ENCODE measurements at regions not wholly inside any gene's neighbourhood (a gene's known extent, or its start where the extent isn't known, plus 50 kb on each side); places are given as distances from the start of the nearest gene placed in this dataset.
"Not testable (repeated sequence)": the region's sequence is repeated elsewhere in the genome, so short reads cannot be mapped to it uniquely, and the experiment has no call there.

DNA sequence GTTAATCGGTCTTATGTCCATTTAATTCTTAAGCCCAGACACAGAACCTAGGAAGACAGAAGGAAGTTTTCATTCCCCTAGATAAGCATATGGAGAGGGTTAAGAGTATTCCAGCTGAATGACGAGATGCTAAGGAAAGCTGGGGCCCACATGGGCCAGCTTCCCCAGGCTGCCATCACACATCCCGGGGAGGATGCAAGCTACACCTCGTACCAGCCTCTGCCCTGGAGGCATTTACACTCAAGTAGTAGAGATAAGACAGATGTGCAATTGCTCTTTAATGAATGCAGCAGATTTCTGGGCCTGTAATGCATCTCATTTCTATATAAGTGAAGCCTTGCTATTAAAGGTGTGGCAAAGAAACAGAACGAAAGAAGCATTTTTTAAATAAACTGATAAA, 144.5 kb downstream of the MEX3B start:
- DNase-seq (ENCODE audit: low read depth in 2 of 3, low spot score in 2 of 3) = no peak

DNA sequence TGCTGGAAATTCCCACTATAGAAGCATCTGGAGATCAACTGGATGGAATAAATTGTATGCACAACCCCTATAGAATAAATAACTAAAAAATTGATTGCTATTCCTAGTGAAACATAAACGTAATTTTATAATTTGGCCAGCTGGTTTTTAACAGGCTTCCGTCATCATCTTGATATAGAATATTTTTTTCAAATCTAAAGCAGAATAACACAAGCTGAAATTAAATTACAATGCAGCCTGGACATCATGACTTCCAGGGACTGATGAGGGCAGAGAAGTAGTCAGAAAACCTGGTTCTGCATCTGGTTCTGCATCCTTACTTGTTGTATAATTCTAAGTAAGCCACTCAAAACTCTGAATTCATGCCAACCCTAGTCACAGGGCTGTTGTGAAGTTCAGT, 146.1 kb downstream of the MEX3B start:
- DNase-seq (ENCODE audit: low read depth in 2 of 3, low spot score in 2 of 3) = no peak

DNA sequence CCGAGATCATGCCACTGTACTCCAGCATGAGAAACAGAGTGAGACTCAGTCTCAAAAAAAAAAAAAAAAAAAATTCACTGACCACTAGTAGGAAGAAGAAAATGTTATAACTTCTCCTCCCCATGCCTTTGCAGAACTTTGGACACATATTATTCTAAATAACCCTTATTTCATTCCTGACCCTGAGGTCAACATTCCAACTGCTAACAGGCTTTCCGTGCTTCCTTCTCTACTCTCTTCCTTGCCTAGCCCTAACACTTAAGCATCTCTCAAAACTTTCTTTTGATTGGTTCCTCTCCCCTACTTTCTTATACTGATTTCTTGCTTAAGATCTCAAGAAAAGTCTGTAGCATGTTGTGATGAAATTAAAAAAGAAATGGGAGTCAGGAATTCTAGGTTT, 146.8 kb downstream of the MEX3B start:
- DNase-seq (ENCODE audit: low read depth in 2 of 3, low spot score in 2 of 3) = no peak

DNA sequence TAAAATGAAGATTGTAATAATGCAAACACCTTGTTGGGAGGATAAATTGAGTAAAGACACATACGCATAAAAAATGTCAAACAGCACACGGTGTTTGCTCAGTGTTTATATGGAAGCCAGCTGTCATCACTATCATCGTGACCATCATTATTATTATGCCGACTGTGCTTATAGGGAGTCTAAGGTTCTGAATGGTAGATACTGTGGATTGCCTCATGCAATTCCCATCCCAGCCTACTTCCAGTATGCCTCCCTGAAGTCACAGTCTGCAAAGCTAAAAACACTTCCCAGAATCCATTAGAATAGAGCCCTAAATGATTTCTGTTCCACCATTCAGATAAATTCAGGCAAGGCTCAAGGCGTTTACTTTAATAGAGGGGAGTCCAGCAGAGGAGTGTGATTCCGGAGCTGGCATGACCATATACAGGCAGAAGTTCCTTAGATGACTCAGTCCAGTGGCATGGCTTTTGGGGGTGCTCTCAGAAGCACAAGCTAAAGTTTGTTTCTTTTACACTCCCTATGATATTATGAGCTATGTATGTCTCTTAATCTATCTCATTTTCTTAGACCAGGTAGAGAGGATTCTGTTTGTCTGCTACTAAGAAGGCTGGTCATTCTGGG, 148.7 kb downstream of the MEX3B start:
- no peak for DNase-seq (ENCODE audit: low read depth in 2 of 3, low spot score in 2 of 3)

DNA sequence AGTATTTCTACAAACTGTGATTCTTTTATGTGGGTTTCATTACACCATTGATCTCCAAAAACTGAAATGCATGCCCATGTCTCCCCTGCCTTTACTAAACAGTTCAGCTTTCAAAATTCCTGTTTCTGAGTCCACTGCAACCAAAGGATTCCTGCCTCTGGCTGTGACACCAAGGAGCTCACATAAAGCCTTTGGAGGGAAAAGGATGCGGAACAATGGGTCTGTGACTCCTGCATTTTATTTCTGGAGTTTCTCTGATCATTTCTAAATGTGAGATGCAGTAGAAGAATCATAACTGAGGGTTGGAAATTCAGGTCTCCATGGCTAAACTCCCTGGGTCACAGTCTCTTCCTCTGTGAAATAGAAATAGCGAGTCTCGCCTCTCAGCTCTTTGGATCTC, 149.5 kb downstream of the MEX3B start:
- no peak for DNase-seq (ENCODE audit: low read depth in 2 of 3, low spot score in 2 of 3)

DNA sequence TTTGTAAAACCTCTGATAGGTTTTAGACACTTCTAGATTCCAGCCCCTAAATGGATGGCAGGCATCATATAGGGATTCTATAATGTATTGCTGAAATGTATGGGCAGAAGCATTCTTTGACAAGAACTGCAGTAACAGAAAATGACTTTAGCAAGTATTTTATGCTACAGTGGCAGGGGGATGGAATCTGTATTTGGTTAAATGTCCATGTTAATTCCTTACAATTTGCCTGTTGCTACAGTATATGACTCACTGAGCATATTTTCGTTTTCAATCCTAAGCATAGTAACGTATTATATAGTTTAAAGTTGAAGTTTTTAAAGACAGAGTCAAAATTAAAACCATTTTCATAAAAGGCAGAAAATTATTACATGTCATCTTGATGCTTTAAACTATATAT, 150.1 kb downstream of the MEX3B start:
- DNase-seq (ENCODE audit: low read depth in 2 of 3, low spot score in 2 of 3) = no peak

DNA sequence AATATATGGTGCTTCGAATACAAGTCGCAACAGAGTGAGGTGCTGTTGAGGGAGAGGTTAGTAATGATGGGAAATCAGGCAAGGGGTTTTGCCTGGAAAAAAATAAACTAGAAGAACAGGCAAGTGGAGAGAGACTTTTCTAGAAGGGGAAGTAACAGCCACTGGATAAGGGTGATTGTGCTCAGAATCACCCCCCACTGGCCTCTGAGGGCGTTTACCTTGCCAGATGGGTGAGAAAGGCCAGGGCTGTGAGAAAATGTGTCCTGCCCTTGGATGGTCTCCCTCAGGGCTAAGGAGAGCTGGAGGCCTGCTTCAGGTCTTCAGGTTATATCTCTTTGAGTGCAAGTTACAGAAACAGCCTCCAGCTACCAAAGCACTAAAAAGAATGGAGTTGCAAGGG, 151.8 kb downstream of the MEX3B start:
- no peak for DNase-seq (ENCODE audit: low read depth in 2 of 3, low spot score in 2 of 3)

DNA sequence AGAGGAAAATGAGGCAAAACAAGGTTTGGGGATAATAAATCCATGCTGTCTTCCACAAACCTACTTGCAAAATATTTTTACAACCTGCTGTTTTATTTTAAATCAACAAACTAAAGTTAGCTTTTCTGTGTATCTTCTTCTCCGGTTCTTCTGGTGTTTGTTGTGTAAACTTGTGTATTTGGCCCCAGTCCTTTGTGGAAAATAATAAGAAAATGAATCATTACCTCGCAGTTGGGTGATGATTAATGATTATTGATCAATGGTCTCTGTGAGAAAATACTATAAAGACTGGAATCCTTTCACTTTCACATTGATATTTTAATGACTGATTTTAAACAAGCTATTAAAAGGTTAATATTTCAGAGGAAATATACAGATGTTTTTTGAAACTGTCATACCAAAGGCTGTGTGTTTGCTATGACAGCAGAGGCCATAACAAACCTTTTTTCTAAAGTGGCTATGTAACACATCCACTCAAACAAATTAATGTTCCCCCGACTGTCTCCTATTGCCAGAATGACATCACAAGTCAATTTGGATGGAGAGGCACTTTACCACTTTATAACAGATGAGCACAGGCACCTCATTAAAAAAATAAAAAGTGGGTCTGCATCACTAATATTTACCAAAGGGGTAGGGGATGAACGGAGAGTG, 152.5 kb downstream of the MEX3B start:
- DNase-seq (ENCODE audit: low read depth in 2 of 3, low spot score in 2 of 3) = no peak

DNA sequence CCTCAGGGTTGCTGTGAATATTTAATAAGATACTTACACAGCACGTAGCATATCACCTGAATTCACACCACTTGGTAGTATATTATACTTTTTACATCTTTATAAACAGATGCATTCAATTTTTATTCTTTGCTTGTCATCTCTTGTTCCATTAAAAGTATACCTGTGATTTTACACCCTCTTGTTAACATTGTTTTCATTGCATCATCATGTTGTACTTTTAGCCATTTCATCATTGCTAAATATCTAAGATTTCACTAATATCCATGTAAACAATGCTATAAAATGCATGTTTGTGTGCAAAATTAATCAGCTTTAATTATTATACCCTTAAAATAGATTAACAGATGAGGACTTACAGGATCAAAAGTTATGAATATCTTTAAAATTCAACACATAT, 155.3 kb downstream of the MEX3B start:
- DNase-seq (ENCODE audit: low read depth in 2 of 3, low spot score in 2 of 3) = no peak

DNA sequence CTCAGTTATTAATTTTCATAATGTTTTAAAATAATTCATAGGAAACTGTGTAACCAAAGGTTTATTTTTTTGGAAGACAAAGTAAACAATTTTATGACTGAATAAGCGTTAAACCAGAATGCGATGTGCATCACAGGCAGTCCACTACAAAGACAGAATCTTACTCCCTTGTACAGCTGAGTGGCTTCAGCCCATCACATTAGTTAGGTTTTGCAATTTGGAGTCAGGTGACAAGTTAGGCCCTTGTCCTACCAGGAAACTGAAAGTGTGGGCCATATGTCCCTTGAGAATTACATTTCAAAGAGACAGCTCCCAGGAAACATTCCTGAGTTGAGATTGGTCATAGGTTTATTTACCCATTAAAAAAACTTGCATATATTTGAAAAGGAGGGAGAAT, 156.3 kb downstream of the MEX3B start:
- no peak for DNase-seq (ENCODE audit: low read depth in 2 of 3, low spot score in 2 of 3)

DNA sequence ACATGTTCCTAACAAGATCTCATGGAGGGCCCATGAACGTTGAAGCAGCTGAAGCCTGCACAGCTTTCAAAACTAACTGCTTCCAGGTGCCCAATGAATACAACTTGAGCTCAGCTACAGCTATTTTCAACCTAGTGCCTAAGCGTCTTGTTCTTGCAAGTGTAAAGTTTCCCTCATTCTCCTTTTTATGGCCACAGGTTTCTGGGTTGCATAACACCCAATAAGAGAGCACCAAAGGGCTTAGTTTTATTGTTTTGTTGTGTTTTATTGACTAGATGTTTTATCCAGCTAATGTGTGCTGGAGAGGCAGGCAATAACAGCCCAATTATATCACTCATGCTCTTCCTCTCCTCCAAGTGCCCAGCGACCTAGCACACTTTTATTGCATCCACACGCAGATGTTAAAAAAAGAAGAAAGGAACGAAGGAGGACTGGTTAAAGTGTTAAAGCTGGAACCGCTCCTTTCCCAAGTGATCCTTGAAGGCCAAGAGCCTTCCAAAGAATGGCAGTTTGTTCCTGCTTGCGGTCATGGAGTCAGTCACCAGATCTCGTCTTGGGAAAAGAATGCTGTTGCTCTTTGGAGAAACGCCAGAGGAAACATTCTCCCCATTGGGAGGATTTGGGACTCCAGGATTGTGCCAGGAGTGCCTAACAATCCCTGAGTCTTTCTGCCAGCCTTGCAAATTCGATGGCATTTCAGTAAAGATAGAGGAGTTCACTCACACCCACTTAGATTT, 156.9 kb downstream of the MEX3B start:
- DNase-seq (ENCODE audit: low read depth in 2 of 3, low spot score in 2 of 3) = no peak

DNA sequence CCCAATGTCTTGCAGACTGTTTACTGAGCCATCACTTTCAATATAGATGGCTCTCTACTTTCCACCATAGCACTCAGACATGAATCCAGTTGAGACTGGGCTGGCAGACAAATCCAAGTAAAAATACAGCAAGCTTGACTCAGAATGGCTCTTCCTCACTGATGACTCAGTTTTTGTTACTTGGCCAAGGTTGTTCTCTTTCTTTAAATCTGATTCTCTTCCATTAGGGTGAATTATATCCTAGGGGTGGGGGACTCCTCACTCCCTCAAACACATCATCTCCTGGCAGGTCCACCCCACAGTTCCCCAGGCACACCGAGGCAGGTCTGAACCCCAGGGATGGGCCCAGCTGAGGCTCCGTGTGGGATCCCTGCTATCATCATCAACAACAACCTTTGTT, 157.9 kb downstream of the MEX3B start:
- DNase-seq (ENCODE audit: low read depth in 2 of 3, low spot score in 2 of 3) = no peak

DNA sequence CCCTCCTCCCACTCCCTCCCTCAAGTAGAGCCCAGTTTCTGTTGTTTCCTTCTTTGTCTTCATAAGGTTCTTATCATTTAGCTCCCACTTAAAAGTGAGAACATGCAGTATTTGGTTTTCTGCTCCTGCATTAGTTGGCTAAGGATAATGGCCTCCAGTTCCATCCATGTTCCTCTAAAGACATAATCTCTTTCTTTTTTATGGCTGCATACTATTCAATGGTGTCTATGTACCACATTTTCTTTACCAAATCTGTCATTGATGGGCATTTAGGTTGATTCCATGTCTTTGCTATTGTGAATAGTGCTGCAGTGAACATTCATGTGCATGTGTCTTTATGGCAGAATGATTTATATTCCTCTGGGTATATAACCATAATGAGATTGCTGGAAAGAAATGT, 158.6 kb downstream of the MEX3B start:
- DNase-seq (ENCODE audit: low read depth in 2 of 3, low spot score in 2 of 3) = not testable (repeated sequence)

DNA sequence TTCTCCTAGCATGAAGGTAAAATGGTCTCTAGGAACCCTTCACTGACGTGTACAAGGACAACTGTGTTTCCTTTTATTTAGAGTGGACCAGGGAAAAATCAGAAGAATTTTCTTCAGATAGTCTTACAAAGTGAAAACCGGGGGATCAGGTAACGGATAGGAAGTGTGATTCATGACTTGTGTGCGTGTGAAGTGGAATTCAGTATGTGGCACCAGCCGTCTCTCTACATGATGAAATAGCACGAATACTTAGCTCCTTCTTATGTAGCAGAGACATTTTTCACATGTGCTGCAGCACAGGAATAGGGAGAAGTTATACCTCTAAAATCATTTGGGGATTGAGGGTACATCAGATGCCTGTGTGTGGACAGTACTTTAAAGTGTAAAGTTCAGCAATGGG, 159.2 kb downstream of the MEX3B start:
- DNase-seq (ENCODE audit: low read depth in 2 of 3, low spot score in 2 of 3) = no peak

DNA sequence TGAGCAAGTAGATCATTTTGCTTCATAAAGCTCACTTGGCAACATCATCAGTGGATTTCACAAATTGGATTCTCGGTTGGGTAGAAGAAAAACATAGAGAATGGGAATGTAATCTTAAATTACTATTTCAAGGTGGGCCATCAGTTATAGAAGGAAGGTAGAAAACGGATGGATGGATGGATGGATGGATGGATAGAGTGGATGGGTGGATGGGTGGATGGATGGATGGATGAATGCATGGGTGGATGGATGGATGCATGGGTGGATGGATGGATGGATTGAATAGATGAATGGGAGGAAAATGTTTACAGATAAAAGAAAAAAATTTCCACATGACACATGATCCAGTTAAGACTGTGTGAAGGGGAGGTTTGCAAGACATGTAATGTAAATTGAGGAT, 159.7 kb downstream of the MEX3B start:
- DNase-seq (ENCODE audit: low read depth in 2 of 3, low spot score in 2 of 3) = no peak

DNA sequence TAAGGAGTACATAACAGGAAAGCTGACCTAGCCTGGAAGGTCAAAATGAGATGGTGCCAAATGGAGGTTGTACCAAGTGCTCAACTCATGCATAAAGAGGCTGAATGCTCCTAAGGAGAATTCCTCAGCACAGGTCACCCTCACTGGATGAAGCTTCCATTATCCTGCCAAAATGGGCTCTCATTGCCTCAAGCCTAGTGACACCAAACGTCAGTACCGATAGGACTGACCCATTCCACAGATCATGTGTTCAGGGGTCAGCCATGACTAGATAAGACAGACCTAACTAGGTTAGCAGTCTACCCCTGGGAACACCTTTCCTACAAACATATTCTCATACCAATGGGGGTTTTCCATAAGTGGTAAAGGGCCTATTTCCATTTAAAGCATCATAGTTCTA, 160.7 kb downstream of the MEX3B start:
- no peak for DNase-seq (ENCODE audit: low read depth in 2 of 3, low spot score in 2 of 3)

DNA sequence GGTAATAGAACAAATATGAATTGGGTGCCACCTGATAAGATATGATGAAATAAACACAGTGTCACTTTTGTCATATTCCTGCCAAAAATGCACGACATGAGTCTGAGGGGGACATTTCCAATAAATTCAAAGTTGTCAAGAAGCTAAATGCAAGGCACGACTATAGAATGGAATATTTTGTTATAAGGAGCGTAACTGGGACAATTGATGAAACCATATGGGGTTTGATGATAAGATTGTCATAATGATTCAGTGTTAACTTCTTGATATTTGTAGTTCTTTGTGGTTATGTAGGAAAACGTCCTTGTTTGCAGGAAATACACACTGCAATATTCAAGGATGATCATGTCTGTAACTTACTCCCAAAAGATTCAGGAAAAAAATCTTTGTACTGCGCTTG, 163.3 kb downstream of the MEX3B start:
- DNase-seq (ENCODE audit: low read depth in 2 of 3, low spot score in 2 of 3) = no peak

DNA sequence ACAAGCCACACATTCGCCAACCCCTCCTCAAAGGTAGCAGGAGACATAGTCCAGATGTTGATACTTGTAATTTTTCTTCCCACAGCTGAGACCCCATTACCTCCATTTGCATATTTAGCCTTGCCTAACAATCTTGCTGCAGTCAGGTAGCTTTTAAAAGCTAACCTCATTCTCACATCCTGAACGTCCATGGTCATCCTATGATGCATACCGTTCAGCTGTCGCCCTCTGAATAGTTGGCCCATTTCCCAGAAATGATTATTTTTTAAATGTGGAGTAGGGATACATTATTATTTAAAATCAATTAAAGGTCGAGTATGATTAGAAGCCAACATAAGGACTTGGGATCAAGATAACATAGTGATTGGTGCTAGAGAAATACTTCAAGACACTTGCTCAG, 165.0 kb downstream of the MEX3B start:
- no peak for DNase-seq (ENCODE audit: low read depth in 2 of 3, low spot score in 2 of 3)

DNA sequence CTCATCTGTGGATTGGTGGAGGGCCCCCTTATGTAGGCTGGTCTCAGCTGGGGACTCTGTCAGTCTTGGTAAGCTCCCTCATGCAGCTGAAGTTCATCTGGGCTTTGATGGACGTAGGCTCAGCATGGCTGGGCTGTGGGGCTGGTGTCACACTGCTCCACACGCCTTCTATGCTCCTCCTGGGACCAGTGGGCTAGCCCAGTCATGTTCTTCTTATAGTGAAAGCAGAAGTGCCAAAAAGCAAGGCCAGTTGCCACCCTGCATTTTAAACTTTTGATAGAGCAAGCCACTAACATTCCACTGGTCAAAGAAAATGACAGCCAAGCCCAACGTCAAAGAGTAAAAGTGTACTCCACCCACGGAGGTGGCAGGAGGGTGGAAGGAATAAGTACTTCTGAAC, 165.5 kb downstream of the MEX3B start:
- no peak for DNase-seq (ENCODE audit: low read depth in 2 of 3, low spot score in 2 of 3)

DNA sequence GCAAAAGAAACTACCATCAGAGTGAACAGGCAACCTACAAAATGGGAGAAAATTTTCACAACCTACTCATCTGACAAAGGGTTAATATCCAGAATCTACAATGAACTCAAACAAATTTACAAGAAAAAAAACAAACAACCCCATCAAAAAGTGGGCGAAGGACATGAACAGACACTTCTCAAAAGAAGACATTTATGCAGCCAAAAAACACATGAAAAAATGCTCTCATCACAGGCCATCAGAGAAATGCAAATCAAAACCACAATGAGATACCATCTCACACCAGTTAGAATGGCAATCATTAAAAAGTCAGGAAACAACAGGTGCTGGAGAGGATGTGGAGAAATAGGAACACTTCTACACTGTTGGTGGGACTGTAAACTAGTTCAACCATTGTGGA, 170.1 kb downstream of the MEX3B start:
- DNase-seq (ENCODE audit: low read depth in 2 of 3, low spot score in 2 of 3) = not testable (repeated sequence)

DNA sequence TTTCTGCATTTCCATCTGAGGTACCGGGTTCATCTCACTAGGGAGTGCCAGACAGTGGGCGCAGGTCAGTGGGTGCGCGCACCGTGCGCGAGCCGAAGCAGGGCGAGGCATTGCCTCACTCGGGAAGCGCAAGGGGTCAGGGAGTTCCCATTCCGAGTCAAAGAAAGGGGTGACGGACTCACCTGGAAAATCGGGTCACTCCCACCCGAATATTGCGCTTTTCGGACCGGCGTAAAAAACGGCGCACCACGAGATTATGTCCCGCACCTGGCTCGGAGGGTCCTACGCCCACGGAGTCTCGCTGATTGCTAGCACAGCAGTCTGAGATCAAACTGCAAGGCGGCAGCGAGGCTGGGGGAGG, 175.1 kb downstream of the MEX3B start:
- DNase-seq (ENCODE audit: low read depth in 2 of 3, low spot score in 2 of 3) = not testable (repeated sequence)

DNA sequence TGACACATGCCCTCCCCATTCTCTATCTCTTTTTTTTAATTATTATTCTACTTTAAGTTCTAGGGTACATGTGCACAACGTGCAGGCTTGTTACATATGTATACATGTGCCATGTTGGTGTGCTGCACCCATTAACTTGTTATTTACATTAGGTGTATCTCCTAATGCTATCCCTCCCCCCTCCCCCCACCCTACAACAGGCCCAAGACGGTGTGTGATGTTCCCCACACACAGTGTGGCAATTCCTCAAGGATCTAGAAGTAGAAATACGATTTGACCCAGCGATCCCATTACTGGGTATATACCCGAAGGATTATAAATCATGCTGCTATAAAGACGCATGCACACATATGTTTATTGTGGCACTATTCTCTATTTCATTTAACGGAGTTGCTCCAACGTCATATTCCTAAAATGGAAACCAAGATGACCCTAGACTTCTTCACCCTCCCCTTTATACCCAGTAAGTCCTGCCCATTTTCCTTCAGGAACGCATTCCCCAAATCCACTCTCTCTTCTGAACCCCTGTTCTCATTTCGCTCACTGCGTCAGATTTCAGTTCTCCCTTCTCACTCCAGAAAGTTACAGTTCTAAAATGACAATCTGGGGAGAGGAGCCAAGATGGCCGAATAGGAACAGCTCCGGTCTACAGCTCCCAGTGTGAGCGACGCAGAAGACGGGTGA, 175.6 kb downstream of the MEX3B start:
- not testable (repeated sequence) for DNase-seq (ENCODE audit: low read depth in 2 of 3, low spot score in 2 of 3)

Measured in activated CD8-positive, alpha-beta memory T cell treated with anti-CD3 and anti-CD28 coated beads for 48 hours (primary cell).